ENCODE measurements at regions not wholly inside any gene's neighbourhood (a gene's known extent, or its start where the extent isn't known, plus 50 kb on each side); places are given as distances from the start of the nearest gene placed in this dataset.

DNA sequence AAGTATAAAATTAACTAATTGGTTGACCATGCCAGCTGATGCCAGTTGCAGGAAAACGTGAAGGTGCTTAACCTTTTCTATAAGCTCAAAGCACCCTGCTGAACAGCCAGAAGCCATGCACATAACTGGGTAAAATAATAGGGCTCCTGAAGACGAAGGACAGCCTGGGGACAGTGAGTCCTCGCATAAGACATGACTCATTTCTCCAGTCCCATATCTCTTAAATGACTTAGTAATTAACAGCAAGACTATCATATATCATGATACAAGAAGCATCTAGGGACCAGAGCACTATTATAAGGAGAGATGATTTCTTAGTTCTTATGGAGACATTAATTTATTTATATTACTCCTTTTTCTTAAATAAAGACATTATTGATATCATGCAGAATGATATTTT lies 100.5 kb upstream of the DOK6 start:
- intact Hi-C loops (cut with micrococcal nuclease; ENCODE audit: unreplicated experiment) = no loop called here
- H3F3A ChIP-seq (ENCODE audit: insufficient read depth, low read depth) = no peaks in the 10 kb centered on the region
- ChIA-PET CTCF (interaction anchor here (0.6 kb wide), 1 partner anchor 1200 kb away, joined by 4 read pairs; no protein-coding TSS in a partner anchor), POLR2A (ENCODE audit: unreplicated experiment) (no interaction called here)
- no peak overlapping the region for H3K27ac ChIP-seq
- no peak overlapping the region for H3K4me2 ChIP-seq
- H4K20me1 ChIP-seq (ENCODE audit: insufficient read depth) = no peaks in the 10 kb centered on the region
- H3K4me3 ChIP-seq = no peak overlapping the region
- BruUV-seq (replicated peaks) = no TSS peak
- no peak for DNase-seq
- H3K79me2 ChIP-seq (ENCODE audit: low read depth) = no peaks in the 10 kb centered on the region
- no peaks in the 10 kb centered on the region for H3K27me3 ChIP-seq (ENCODE audit: insufficient read depth, low read depth)
- H3K9me2 ChIP-seq (ENCODE audit: insufficient read depth) = no peaks in the 10 kb centered on the region
- no peak for TF ChIP-seq EZH2 (IDR thresholded peaks at IDR 0.05; ENCODE audit: low read depth)
- TF ChIP-seq, protein P1, sequence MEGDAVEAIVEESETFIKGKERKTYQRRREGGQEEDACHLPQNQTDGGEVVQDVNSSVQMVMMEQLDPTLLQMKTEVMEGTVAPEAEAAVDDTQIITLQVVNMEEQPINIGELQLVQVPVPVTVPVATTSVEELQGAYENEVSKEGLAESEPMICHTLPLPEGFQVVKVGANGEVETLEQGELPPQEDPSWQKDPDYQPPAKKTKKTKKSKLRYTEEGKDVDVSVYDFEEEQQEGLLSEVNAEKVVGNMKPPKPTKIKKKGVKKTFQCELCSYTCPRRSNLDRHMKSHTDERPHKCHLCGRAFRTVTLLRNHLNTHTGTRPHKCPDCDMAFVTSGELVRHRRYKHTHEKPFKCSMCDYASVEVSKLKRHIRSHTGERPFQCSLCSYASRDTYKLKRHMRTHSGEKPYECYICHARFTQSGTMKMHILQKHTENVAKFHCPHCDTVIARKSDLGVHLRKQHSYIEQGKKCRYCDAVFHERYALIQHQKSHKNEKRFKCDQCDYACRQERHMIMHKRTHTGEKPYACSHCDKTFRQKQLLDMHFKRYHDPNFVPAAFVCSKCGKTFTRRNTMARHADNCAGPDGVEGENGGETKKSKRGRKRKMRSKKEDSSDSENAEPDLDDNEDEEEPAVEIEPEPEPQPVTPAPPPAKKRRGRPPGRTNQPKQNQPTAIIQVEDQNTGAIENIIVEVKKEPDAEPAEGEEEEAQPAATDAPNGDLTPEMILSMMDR (conservative IDR thresholded peaks at IDR 0.05) = no peak
- no peaks in the 10 kb centered on the region for H3K36me3 ChIP-seq (ENCODE audit: low read depth)
- H2AFZ ChIP-seq = no peak overlapping the region
- no peaks in the 10 kb centered on the region for H3K9me3 ChIP-seq (ENCODE audit: insufficient read depth, low read depth)
- H3K4me1 ChIP-seq (replicated peaks; ENCODE audit: insufficient read depth) = no peaks in the 10 kb centered on the region

DNA sequence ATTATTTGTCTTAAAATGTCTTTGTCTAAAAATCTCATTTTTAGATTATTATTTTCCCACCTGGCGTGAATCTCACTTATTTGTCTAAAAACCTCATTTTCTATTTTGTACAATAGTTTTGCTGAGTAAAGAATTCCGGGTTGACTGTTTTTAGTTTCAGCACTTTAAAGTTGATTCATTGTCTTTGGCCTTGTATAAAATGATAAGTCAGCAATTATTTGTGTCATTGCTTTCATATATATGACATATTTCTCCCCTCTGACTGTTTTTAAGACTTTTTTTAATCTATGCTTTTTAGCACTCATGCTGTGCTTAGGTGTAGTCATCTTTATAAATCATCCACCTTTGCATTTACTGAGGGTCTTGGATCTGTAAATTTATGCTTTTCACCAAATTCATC lies 92.1 kb upstream of the DOK6 start:
- Histone ChIP-seq H3K27ac (no peak overlapping the region), H2AFZ (no peak overlapping the region), H3K4me2 (no peak overlapping the region), H3K27me3 (ENCODE audit: insufficient read depth, low read depth) (no peaks in the 10 kb centered on the region), H3K9me2 (ENCODE audit: insufficient read depth) (no peaks in the 10 kb centered on the region), H3K79me2 (ENCODE audit: low read depth) (no peaks in the 10 kb centered on the region), H3F3A (ENCODE audit: insufficient read depth, low read depth) (no peaks in the 10 kb centered on the region), H3K36me3 (ENCODE audit: low read depth) (no peaks in the 10 kb centered on the region), H3K4me1 (replicated peaks; ENCODE audit: insufficient read depth) (no peaks in the 10 kb centered on the region), H3K9me3 (ENCODE audit: insufficient read depth, low read depth) (no peaks in the 10 kb centered on the region), H4K20me1 (ENCODE audit: insufficient read depth) (no peaks in the 10 kb centered on the region), H3K4me3 (no peak overlapping the region)
- no peak for DNase-seq
- TF ChIP-seq, protein P1 (conservative IDR thresholded peaks at IDR 0.05) = no peak
- no peak for TF ChIP-seq EZH2 (IDR thresholded peaks at IDR 0.05; ENCODE audit: low read depth)
- ChIA-PET CTCF (no interaction called here), POLR2A (ENCODE audit: unreplicated experiment) (no interaction called here)
- intact Hi-C loops (cut with micrococcal nuclease; ENCODE audit: unreplicated experiment) = no loop called here
- BruUV-seq (replicated peaks) = no TSS peak

DNA sequence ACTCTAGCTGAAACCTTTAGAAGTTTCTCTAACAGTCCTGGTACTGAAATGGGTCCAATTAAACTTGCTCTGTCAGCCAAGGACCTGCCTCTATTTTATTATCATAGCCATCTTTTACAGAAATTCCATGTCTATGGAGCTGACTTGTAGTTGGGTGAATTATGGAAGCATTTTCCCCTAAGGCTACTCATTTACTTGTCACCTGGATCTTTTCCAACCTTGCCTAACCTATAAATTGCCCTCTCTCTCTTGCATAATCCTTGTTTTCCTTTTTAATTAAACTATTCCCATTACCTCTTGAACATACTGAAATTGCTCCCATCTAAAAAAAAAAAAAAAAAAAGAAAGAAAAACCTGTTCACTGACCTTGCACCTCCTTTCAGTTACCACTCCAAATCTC lies 74.6 kb upstream of the DOK6 start:
- Histone ChIP-seq H3K9me3 (ENCODE audit: insufficient read depth, low read depth) (no peaks in the 10 kb centered on the region), H3K27me3 (ENCODE audit: insufficient read depth, low read depth) (no peaks in the 10 kb centered on the region), H2AFZ (no peak overlapping the region), H4K20me1 (ENCODE audit: insufficient read depth) (no peaks in the 10 kb centered on the region), H3K4me3 (no peak overlapping the region), H3K27ac (no peak overlapping the region), H3K4me2 (no peak overlapping the region), H3F3A (ENCODE audit: insufficient read depth, low read depth) (no peaks in the 10 kb centered on the region), H3K9me2 (ENCODE audit: insufficient read depth) (no peaks in the 10 kb centered on the region), H3K4me1 (replicated peaks; ENCODE audit: insufficient read depth) (no peaks in the 10 kb centered on the region), H3K79me2 (ENCODE audit: low read depth) (no peaks in the 10 kb centered on the region), H3K36me3 (ENCODE audit: low read depth) (no peaks in the 10 kb centered on the region)
- TF ChIP-seq, protein P1 (conservative IDR thresholded peaks at IDR 0.05) = no peak
- no peak for TF ChIP-seq EZH2 (IDR thresholded peaks at IDR 0.05; ENCODE audit: low read depth)
- ChIA-PET POLR2A (ENCODE audit: unreplicated experiment) (no interaction called here), CTCF (no interaction called here)
- intact Hi-C loops (cut with micrococcal nuclease; ENCODE audit: unreplicated experiment) = no loop called here
- no peak for DNase-seq
- BruUV-seq (replicated peaks) = no TSS peak
